CD4-positive, alpha-beta T cell treated with Interleukin-12 subunit alpha and Interleukin-12 subunit beta, for 1 hour (primary cell): ENCODE measurements at regions not wholly inside any gene's neighbourhood (a gene's known extent, or its start where the extent isn't known, plus 50 kb on each side); places are given as distances from the start of the nearest gene placed in this dataset.

Source experiments
- DNase-seq: peaks from one replicate; pipeline ENCODE4 v3.0.0-alpha.2; 2020

DNA sequence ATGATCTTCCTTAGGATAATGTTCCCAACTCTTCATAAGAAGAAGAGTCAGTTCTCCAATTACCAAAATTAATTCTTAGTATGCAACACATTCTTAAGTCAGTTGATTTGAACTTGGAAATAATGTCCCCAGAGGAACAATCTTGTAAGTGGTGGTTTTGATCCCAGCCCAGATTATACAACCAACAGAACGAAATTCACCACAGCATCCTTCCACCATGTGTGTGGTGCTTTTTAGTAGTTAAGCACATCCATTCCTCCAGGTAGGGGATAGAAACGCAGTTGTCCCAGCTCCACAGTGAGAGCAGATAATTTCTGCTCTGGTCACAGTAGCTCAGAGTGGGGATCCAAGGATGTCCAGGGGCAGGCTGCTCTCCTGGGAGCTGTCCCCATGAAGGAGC lies 161.7 kb upstream of the SLC39A10 start:
- no peak for DNase-seq

DNA sequence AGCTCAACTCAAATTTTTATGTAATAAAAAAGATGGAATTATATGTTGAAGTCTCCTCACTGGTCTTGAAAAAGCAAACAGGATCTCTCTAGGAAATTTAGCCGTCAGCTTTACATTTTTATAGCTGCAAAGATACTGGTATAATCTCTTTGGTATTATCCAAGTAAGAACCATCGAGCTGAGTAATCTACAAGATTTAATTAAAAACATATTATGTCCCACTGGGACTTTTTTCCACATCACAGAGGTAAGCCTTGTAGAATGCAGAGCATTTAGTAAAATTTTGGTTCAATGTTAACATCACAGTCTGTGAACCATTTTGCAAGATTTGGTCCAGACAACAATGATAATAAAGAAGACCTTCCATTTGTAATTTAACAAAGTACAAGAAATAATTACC lies 162.6 kb upstream of the SLC39A10 start:
- DNase-seq = no peak

DNA sequence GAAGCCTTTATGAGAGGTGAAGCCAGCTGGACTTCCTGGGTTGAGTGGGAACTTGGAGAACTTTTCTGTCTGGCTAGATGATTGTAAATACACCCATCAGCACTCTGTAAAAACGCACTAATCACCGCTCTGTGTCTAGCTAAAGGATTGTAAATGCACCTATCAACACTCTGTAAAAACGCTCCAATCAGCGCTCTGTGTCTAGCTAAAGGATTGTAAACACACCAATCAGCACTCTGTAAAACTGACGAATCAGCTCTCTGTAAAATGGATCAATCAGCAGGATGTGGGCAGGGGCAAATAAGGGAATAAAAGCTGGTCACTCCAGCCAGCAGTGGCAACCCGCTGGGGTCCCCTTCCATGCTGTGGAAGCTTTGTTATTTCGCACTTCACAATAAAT lies 163.6 kb upstream of the SLC39A10 start:
- no peak for DNase-seq

DNA sequence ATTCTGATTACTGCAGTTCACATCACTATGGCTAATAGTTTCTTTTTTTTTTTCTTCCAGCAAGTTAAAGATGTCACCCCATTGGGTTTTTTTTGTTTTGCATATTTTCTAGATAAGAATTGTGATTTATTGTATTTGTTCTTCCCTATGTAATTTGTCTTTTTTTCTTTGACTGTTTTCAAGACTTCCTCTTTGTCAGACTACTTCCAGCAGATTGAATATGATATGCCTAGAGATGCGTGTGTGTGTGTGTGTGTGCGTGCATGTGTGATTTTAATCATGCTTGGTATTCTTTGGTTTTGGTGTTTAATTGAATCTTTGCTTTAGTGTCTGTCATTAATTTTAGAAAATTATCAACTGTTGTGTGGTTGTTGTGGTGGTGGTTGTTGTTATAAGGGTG lies 166.7 kb upstream of the SLC39A10 start:
- DNase-seq = no peak

DNA sequence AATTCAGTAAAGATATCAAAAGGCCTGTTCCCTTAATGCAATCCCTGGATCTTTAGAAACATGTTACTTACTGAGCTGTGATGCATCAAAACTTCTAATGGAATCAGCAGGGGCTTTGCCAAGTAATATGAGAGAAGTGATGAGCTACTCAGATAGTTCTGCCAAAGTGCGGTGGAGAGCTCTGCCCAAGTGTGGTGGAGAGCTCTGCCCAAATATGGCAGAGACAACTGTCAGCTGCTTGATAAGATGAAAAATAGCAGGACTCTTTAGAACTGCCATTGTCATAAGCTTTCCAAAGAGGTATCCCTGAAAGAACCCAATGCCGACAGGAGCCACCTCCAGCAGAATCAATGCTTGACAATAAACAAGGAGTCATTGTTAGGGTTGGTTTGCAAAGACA lies 167.9 kb upstream of the SLC39A10 start:
- DNase-seq = no peak

DNA sequence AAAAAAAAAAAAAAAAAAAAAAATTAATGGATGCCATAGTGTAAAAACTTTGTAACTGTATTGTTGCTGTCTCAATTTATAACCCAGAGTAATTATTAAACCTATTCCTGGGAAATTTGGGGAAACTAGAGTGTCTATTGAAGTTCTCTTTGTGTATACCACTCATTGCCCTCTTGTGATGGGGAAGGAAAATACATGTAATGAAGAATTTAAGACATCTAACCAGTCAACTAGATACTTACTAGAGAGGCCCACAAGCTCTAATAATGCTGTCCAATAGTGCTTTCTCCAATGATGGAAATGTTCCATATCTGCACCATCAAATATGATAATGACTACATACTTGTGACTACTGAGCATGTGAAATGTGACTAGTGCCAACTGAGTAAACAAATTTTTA lies 168.5 kb upstream of the SLC39A10 start:
- DNase-seq = no peak

DNA sequence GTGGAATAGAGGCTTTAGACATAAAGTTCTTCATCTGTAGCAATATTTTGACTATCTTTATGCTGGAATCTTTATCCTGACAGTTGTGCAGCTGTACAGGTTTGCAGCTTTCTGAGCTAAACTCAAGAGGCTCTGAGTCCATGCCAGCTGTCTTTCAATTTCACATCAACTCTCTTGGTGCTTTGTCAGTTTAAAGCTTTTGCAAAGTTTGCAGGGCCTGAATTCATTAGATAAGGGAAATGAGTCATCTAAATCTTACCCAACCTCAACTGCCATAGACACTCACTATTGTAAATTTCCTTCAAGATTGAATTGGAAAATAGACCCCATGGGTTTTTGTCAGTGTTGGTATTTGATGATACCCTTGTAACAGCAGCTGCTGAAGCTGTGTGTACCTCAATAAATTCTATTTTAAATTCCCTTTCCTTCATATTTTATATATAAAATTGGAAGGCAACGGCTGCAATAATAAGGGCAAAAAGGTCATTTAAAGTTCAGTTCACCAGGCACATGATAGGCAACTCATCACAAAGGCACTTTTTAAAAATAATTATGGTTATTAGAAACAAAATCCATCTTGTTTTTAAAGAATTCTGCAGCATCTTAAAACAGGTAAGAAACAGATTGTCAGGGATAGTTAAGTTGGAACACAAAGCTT lies 169.9 kb upstream of the SLC39A10 start:
- DNase-seq = peak; percentile 24

DNA sequence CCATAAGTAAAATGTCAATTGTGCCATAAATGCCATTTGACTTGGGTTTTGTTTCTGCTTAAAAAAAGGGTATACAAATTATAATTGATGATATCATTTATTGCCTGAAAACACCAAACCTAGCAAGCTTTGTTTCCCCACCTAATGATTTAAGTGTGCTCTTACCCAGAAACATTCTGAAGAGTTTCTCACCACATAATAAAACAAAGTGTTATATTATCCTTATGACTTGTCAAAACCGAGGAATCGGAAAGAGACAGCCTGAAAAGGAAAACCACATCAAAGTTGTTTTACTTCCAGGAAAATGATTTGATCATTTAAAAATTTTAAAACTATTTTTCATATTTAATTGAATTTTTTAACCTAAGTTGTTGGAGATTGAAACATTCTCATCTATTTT lies 170.5 kb upstream of the SLC39A10 start:
- no peak for DNase-seq

DNA sequence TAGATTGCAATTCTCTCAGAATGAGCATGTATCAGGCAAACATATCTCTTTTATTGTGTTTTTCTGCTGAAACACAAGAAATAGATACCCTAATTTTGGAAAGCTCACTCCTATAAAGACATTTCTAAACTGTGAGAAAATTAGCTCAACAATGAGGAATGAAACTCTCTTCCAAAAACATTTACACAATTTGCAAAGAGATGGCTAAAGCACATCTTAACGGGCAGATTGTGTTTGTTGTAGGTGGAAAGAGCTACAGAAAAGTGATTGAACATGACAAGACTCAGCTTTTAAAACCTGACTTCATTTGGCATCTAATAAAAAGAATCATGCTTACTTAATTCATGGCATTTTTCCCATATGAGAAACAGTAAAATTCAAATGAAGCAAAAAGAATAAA lies 175.0 kb upstream of the SLC39A10 start:
- DNase-seq = no peak

DNA sequence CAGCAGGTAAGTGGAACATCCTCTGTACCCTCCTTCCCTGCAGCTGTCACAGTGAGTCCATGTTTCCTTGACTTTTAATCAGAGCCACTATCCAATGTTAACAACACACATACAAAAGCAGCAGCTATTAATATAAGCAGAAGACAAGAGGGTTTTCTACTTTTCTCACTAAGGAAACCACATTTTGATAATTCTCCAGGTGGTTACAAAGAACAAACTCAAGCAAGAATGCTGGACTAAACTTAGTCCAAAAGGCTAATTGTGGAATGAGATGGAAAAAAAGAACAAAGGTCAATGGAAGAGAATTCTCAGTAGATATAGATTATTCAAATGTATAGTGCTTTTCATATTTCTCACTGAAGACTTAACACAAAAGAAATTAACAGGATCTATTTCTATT lies 176.9 kb upstream of the SLC39A10 start:
- DNase-seq = no peak

DNA sequence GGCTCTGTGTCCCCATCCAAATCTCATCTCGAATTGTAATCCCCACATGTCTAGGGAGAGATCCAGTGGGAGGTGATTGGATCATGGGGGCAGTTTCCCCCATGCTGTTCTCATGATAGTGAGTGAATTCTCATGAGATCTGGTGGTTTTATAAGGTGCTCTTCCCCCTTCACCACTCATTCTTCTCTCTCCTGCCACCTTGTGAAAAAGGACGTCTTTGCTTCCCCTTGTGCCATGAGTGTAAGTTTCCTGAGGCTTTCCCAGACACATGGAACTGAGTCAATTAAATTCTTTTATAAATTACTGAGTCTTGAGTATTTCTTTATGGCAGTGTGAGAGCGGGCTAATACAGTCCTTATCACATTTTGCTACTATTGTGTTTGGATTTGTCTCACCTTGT lies 177.6 kb upstream of the SLC39A10 start:
- no peak for DNase-seq

DNA sequence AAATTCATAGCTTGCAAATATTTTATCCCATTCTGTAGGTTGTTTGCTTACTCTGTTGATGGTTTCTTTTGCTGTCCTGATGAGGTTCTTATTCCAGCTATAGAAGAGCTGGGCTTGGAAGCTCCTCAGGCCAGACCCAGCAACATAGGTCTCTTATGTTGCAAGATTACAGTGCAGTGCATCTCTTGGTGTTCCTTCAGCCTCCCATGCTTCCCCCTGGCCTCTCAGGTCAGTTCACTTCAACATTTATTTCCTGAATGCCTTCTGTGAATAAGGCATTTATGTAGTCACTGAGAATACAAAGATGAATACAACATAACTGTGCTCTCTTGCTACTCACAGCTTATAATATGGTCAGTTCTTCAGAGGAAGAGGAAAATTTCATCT lies 179.0 kb upstream of the SLC39A10 start:
- no peak for DNase-seq

DNA sequence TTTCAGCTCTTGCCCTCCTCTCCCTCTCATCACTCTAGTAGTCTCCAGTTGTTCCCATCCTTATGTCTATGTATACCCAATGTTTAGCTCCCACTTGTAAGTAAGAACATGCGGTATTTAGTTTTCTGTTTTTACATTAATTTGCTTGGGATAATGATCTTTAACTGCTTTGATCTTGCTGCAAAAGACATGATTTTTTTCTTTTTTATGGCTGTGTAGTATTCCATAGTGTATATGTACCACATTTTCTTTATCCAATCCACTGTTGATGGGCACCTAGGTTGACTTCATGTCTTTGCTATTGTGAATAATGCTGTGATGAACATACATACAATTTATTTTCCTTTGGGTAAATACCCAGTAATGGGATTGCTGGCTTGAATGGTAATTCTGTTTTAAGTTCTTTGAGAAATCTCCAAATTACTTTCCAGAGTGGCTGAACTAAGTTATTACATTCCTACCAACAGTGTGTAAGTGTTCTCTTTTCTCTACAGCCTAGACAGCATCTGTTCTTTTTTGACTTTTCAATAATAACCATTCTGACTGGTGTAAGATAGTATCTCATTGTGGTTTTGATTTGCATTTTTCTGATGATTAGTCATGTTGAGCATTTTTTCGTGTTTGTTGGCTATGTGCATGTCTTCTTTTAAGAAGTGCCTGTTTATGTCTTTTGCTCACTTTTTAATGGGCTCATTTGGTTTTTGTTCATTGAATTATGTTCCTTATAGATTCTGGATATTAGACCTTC lies 179.6 kb upstream of the SLC39A10 start:
- no peak for DNase-seq

DNA sequence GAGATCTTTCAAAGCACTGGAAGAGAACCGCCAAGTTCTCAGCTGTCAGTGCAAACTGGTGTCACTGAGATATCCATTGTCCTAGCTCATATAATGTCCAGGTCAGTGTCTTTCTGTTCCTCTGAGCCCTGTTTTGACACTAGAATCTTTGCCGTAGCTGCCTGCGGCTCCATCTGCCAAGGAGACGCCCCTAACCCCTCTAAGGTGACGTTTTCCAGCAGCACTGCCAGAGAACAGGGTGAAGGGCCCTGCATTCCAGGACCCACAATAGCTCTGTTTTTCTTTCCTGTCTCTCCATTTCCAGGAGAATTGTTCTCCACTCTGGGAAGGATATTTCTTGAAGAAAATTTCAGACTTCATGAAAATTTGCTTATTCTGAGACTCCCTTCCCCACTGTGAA lies 181.7 kb upstream of the SLC39A10 start:
- DNase-seq = no peak

DNA sequence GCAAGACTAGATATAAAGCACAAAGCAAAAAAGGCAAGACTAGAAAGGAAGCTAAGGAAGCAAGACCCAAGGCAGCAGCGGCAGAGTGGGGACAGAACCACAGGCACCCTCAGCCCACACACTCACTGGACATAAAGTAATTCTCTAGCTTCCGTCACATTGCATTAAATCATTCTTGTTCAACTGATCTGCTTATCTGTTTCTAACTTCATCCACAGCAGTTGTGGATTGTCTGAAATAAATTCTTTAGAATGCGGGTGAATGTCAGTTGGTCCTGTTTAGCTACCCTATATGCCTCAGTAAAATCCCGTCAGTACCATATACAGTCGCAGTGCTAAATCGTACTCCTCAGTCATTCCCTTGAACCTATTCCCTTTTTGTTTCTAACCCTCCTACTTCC lies 183.2 kb upstream of the SLC39A10 start:
- no peak for DNase-seq

DNA sequence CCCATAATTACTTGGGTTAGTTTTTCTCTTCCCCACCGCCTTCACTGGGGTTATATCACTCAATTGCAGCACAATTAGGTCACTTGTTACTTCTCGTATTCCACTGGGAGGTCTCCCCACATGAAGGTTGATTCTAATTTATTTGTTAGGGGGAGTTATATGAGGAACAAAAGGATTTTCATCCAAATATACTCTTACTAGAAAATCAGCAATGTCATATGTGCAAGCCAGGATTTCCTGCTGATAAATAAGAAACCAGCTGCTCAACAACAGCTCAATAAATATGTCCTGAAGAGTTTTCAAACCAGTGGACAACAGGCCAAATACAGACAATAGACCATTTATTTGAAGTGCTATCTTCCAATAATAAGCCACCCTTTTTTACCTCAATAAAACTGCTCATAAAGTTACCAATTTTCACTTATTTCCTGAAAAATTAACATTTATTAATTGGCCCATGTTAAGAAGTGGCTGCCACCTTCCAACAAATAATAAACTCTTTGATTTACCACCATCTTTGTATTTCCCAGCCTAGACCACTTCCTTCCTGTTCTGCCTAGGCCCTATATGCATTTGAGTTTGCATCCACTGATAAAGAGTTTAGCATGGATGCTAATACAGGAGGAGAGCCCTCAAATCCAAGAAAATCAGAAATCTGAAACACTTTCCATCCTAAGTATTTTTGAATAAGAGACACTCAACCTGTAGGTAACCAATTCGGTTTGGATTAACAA lies 184.4 kb upstream of the SLC39A10 start:
- no peak for DNase-seq

DNA sequence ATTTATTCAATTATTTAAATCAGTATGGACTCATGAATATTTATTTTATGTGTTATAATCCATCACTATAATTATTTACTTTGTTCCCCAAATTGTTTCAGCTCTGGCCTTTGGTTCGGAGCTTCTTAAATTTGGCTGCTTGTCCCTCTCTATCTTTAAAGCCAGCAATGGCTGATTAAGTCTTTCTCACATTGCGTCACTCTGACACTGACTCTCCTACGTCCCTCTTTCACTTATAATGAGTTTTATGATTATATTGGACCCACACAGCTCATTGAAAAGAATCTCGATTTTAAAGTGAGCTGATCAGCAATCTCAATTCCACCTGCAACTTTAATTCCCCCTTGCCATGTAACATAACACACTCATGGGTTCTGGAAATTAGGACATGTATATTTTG lies 185.2 kb upstream of the SLC39A10 start:
- no peak for DNase-seq

DNA sequence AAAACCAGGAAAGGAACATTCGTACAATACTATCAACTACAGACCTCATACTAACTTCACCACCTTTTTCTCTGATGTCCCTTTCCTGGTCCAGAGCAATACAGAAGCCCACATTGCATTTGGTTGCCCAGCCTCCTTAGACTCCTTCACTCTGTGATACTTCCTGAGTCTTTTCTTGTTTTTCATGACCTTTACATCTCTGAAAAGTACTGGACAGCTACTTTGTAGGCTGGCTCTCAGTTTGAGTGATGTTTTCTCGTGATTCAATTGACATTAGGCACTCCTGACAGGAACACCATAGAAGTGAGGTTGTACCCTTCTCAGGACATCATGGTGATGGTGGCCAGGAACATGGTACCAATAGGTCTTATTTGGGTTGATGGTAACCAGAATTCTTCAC lies 185.9 kb upstream of the SLC39A10 start:
- no peak for DNase-seq

DNA sequence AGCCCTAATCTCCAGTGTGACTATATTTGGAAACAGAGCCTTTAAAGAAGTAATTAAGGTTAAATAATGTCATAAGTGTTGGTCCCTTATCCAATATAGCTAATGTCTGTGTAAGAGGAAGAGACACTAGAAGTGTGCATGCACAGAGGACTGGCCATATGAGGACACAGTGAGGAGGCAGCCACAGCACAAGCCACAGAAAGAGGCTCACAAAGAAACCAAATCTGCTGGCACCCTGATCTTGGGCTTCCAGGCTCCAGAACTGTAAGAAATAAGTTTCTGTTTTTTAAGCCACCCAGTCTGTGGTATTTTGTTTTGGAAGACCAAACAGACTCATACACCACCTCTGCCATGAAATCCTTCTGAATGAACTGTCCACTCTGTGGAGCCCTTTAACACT lies 186.4 kb upstream of the SLC39A10 start:
- no peak for DNase-seq

DNA sequence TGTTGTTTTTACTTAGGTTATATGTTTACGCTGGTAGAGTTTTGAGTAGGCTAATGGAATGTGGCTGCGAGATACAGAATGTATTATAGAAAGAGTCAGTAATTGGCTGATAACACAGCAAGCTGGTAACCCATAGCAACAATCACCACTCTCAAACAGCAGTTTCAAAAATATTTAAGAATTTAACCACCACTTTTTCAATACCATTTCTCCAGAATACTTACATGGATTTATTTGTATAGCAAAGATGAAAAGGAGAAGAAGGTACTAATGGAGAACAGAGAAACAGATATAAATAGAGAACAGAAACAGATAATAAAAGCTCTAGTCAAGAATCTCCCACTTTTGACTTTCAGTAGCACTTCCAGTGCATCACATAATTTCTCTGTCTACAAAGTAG lies 188.3 kb upstream of the SLC39A10 start:
- DNase-seq = no peak

DNA sequence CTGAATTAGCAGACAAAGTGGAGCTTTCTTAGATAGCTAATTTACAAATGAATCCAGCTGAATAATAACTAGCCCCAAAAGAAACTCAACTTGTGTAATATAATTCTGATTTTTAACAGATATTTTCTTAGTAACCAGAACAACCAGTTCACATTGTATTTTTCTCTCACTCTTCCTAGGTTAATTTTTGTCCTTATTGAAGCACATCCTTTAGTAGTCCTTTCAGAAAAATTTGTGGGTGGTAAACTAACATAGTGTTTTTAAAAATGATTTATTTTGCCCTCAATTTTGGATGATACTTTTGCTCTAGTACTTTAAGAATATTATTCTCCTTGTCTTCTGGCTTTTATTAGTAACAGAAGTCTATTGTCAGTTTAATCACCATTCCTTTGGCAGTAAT lies 190.6 kb upstream of the SLC39A10 start:
- no peak for DNase-seq

DNA sequence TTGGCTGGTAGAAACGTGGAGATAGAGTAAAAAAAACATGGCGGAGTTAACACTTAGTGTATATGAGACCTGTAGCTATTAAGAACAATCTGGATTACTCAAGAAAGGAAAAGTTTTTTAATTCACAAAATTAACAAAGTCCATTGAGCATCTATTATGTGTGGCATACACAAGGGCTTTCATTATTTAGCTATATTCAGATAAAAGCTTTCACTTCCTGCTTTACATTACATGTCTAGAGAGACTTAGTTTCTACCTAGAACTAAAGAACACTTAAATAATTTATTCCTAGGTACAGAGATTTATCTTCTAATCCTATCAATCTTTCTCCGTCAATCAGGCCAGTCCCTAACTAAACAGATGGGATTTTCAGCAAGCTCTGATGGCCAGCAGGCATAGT lies 196.0 kb upstream of the SLC39A10 start:
- DNase-seq = no peak

DNA sequence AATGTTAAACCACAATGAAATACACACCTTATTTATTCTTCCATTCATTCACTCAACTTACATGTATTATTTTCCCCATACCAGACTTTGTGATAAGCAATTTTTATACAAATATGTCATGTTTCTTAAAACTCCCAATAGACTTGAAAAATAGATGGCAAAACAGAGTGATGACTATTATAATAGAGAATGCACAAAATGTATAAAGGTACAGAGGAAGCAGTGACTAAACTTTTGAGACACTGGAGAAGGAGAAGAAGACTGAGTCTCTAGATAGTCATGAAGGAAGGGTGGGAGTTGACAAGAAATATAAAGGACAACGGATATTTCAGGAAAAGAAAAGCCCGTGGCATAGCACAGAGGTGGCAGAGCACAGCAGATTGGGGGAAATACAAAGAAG lies 198.1 kb upstream of the SLC39A10 start:
- no peak for DNase-seq

DNA sequence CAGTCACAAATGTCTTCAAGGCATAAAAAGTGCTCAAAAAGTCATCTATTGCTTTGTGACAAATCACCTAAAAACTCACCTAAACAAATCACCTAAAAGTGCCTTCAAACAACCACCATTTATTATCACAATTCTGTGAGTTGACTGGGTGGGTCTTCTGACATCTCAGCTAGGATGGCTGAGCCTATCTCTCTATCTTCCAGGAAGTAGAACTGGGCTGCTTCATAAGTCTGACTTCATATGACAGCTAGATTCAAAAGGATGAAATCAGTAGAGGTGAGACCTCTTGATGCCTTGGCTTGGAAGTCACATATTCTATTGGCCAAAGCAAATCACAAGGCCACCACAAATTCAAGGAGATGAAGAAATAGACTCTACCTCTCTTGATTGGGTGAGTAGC lies 199.2 kb upstream of the SLC39A10 start:
- DNase-seq = no peak
